Spinal cord (tissue), 10 donors: ENCODE measurements at regions not wholly inside any gene's neighbourhood (a gene's known extent, or its start where the extent isn't known, plus 50 kb on each side); places are given as distances from the start of the nearest gene placed in this dataset. TPM values are rescaled to one million over a fixed set of nuclear protein-coding genes. Genes with fewer than 3 reads are reported as not detected.

Experiments
- DNase-seq, 6 donors: peaks; one replicate each; pipeline versions ENCODE4 v3.0.0 to v3.0.0-alpha.2; 2013 to 2015; ENCODE audit warnings: low spot score in 6 of 6, low read depth in 4 of 6
- H3K27ac ChIP-seq: one replicate; pipeline ENCODE4 v1.5.1; 2013; ENCODE audit warnings: low read depth, low read length, control low read depth
- H3K27me3 ChIP-seq: one replicate; pipeline ENCODE4 v1.6.1; 2013; ENCODE audit warnings: low read length; ENCODE audit not compliant: control insufficient read depth, insufficient read depth
- H3K36me3 ChIP-seq: one replicate; pipeline ENCODE4 v1.6.1; 2013; ENCODE audit warnings: low read length; ENCODE audit not compliant: control insufficient read depth, insufficient read depth
- H3K4me1 ChIP-seq: one replicate; pipeline ENCODE4 v1.6.1; 2013; ENCODE audit warnings: low read length; ENCODE audit not compliant: control insufficient read depth, insufficient read depth
- H3K4me3 ChIP-seq: one replicate; pipeline ENCODE4 v1.5.1; 2013; ENCODE audit warnings: low read depth, low read length, control low read depth
- H3K9me3 ChIP-seq: one replicate; pipeline ENCODE4 v1.6.1; 2013; ENCODE audit warnings: low read length; ENCODE audit not compliant: control insufficient read depth, insufficient read depth
- WGBS: methylation state at CpG from one replicate; pipeline ENCODE4 v1.1.5; 2013; ENCODE audit warnings: missing lambda C conversion rate; ENCODE audit not compliant: insufficient coverage; 5-methylcytosine and 5-hydroxymethylcytosine counted together
- small RNA-seq: library from RNA; depleted of rRNA; stranded (forward); fragments of <200 nt; gene quantifications from one replicate; pipeline ENCODE3, GENCODE V24; 2014; ENCODE audit warnings: low replicate concordance
- donor health status: healthy.

DNA sequence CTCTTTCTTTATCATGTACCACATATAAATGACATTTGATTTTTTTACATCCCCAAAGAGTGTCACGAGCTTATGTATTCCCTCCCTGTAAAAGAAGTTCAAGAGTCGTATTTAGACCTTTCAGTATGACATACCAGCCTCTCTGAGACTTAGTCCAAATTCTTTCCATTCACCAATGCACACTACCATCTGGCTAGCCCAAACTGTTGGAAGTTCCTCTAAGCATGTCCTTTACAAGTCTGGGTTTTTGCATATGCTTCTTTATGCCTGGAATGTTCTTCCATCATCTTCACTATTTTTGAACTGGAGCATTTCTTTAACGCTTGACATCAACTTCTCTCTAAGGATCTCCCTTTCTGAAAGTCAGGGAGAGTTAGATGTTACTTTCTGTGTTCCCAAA, 68.5 kb upstream of the RGS6 start:
- H3K9me3 ChIP-seq: no peaks in the 10 kb centered on the region
- no peak overlapping the region for H3K4me3 ChIP-seq
- H3K4me1 ChIP-seq: no peaks in the 10 kb centered on the region
- DNase-seq: peak in 1 of 6 donors; percentile 35
- no peaks in the 10 kb centered on the region for H3K27me3 ChIP-seq
- no peaks in the 10 kb centered on the region for H3K36me3 ChIP-seq
- 88% methylated on average over 2 of the region's 3 CpGs for WGBS
- no peak overlapping the region for H3K27ac ChIP-seq

Small RNA genes lying in the stretch of these regions (small RNA-seq; reads per million reads assigned to genes)
- not detected for gene RN7SL683P
- gene SNORD56B: not detected
